GM19328 (cell line): ENCODE measurements at regions not wholly inside any gene's neighbourhood (a gene's known extent, or its start where the extent isn't known, plus 50 kb on each side); places are given as distances from the start of the nearest gene placed in this dataset.
"Not testable (repeated sequence)": the region's sequence is repeated elsewhere in the genome, so short reads cannot be mapped to it uniquely, and the experiment has no call there.

Experiments
- ATAC-seq: cut with Tn5 transposase; IDR thresholded peaks from one replicate; pipeline ENCODE4 v1.9.1; 2021; ENCODE audit warnings: mild to moderate bottlenecking, moderate library complexity; ENCODE audit not compliant: unreplicated experiment

DNA sequence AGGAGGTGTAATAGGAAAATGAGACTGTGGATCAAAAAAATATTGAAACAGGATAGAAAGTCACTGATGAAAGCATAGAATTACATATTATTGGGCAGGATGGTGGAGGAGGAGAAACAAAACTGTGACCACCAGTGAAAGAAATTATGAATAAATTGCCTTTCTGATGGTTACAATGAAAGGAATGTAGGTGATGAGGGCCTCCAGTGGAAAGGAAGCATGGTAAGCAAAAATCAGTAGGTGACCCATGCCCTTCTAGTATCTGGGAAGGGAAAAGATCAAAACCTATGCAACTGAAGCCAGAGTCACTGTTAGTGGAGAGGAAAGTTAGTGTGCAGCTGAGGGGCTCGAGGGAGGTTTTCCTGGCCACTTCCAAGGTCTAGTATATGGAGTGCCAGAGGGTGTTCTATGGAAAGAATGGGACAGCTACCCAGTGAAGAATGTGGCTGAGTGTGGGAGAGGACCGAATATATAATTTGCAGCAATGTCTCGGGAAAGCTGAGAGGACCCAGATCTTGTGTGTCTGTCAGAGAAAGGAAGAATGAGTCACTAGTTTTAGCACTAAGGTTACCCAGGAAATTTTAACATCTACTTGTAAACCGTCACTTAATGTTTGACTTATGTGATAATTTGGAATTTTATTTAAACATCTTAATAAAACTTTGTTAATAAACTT lies 146.2 kb downstream of the NFKBIZ start:
- ATAC-seq, result no peak

DNA sequence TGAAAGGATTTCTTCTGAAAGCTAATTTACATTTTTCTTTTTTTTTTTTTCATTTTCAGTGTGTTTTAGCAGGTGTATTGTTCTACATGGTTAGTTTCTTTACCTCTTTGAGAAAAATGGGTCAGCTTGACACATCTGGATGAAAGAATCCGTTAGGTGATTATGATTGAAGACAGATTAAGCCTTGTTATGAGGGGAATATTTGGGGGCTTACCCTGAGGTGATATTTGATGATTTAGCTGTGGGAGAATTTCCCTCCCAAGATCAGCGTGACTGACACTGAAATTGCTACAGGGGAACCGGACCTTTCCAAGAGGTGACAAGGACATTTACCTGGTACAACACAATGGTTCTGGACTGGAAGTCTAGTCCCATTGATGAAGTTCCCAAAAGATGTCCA lies 147.5 kb downstream of the NFKBIZ start:
- ATAC-seq, result no peak

DNA sequence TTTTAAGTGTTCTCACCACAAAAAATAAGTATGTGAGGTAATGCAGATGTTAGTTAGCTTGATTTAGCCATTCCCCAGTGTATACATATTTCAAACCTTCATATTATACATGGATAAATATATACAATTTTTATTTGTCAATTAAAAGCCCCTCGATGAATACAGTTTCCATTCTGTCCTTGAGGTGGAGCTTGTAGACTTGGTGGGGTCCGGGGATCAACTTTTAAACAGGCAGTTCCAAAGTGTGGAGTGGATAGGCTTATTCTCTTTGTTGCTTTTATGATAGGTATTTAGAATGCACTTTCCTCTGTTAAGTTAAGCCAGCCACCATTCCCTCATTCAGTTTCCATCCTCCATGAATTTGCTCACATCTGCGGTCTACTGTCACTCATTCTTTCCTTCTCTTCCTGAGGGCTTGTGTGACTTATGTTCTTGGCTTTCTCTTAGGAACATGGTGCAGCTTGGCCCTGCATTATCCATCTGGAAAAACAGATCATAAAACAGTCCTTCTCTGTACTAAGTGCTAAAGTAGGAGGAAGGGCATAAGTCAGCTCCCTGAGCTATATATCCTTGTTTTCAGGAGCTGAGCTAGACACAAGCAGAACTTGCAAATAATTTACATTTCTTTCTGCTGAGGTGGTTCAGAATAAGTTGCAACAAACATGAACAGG lies 149.1 kb downstream of the NFKBIZ start:
- no peak for ATAC-seq

DNA sequence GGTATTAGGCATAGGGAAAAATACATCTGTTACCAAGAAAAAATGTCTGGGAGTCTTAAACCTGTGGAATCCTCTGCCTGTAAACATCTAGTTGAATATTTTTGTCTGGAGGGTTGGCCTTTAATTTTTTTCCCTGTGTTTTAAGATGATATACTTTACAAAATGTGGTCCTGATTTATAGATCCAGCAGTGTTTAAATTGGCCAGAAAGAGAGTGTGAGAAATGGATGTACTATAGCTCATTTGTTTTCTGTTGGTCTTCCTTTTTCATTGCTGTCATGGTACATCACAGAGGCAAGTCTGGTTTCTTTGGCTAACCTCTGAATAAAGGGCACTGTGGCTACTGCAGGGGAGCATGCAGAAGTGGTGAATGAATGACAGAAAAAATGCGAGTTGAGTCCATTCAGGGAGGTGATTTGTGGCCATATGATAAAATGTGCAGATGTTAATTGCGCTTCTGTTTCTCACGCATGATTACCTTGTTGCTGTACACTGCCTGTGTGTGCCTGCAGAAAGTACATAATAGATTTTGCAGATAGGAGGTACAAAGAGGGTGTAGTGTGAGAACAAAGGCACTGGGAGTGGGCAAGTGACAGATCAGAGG lies 150.0 kb downstream of the NFKBIZ start:
- no peak for ATAC-seq

DNA sequence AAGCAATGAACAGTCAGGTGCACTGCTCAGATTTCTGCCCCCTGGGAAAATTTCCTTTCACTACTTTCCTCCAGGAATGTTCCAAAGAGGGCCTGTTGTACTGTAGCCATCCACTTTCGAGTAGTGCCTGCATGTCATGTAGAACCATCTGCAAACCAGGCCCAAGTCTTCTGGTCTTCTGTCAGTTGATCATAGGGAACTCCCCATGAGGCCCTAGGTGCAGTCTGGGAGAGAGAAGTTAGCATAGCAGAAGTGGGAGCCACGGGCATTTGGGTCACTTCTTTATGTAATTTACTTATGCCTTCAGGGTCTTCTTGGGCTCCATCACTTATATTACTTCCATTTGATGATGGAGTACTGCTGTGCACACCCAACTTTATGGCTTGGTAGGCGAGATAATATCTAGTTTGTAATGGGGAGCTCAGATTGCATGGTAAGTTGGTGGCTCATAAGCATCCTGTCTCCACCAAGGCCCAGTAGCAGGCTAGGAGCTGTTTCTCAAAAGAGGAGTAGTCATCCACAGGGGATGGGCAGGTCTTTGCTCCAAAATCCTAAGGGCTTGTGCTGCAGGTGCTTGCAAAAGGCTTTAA lies 151.4 kb downstream of the NFKBIZ start:
- no peak for ATAC-seq

DNA sequence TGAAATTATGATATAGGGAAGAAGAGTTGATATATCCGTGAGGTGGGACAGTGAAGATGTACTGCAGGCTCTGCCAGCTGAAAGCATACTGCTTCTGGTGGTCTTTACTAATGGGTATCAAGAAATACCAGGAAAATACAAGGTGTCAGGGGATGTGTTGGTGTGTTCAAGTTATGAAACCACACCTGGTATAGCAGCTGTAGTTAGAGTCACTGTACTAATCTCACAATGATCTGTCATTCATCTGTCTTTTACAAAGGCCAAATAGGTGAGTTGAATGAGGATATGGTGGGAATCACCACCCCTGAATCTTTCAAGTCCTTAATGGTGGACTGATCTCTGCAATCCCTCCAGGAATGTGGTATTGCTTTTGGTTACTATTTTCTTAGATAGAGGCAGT lies 152.7 kb downstream of the NFKBIZ start:
- no peak for ATAC-seq

DNA sequence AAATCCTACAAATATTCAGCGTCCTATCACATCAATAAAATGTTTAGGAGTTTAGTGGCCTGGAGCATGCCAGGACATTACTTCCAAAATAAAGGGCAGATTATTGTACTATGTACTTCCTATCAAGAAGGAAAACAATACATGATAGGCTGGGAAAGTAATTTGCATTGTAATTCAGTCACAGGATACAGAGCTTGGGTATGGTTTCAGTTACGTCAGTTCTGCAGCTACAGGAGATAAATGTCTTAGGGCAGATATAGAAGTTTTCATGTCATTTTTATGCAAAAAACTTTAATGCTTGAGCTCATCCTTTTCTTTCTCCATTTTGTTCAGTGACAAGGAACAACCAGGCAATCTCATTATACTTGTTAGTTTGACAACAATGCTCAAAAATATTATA lies 155.2 kb downstream of the NFKBIZ start:
- no peak for ATAC-seq

DNA sequence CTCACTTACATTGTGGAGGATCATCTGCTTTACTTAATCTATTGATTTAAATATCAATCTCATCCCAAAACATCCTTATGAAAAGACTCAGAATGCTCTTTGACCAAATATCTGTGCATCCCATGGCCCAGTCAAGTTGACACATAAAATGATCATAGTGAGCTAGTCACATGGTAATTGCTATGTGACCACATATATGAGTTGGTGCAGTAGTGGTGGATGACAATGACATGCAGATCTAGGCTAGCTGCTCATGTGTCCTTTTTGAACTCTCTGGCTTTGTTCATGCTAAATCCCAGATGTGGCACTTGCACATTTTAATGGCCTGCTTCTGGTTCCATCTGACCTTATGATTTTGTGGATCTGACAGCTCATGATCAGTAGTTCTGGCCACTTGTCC lies 156.2 kb downstream of the NFKBIZ start:
- ATAC-seq, result no peak

DNA sequence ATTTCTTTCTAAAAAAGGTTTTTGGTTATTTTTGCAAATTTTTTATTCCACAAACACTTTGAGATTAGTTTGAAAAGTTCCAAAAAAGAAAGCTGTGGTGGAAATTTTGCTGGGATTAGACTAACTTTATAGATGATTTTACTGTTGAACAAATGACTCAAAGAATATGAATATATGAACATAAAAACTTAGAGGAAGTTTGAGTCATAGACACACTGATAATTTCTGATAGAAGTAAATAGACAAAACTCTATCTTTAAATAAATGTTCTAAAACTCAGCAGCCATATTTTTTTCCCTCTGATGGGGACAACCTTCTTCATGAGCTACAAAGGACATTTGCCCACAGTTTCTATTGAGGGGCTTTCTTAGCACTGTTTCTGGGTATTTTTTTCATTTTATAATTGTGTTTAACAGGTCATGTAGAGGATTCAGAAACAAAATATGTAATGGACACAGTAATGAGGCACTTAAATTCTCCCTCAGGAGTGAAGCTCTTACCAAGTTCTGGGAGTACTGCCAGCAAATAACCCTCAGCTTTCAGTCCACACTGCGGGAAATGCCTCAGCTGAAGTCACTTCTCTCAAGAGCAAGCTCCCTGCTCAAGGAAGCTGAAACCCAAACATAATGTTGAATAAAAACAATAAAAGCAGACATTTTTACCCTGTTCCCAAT lies 157.6 kb downstream of the NFKBIZ start:
- no peak for ATAC-seq

DNA sequence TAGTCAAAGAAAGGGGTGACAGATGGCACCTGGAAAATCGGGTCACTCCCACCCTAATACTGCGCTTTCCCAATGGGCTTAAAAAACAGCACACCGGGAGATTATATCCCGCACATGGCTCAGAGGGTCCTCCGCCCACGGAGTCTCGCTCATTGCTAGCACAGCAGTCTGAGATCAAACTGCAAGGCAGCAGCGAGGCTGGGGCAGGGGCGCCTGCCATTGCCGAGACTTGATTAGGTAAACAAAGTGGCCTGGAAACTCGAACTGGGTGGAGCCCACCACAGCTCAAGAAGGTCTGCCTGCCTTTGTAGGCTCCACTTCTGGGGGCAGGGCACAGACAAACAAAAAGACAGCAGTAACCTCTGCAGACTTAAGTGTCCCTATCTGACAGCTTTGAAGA lies 159.1 kb downstream of the NFKBIZ start:
- ATAC-seq, result not testable (repeated sequence)

DNA sequence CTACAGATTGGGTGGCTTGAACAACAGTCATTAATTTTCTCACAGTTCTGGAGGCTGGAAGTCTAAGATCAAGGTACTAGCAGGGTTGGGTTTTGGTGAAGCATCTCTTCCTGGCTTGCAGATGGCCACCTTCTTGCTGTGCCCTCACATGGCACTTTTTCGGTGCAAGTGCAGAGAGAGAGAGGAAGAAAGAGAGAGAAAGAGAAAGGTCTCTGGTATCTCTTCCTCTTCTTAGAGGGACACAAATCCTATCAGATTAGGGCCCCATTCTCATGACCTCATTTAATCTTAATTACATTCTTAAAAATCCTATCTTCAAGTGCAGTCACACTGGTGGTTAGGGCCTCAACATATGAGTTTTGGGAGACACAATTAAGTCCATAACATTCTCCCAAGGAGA lies 167.1 kb downstream of the NFKBIZ start:
- no peak for ATAC-seq

DNA sequence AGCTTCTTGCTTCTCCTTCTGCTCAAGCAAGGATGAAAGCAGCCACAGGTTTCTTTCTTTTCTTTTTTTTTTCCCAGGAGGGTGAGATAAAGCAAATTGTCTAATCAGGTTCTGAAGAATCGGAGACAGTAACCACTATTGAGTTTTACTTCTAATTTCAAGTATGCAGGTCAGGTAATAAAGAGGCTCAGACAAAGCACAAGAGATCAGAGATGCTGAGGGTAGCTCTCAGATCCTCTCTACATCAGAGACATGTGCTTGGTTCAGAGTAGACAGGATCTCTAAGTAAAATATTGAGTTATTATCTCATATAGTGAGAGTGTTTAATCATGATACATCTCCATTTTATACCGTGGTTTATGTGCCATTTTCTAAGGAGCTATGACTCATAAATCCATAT lies 168.5 kb downstream of the NFKBIZ start:
- ATAC-seq, result no peak

DNA sequence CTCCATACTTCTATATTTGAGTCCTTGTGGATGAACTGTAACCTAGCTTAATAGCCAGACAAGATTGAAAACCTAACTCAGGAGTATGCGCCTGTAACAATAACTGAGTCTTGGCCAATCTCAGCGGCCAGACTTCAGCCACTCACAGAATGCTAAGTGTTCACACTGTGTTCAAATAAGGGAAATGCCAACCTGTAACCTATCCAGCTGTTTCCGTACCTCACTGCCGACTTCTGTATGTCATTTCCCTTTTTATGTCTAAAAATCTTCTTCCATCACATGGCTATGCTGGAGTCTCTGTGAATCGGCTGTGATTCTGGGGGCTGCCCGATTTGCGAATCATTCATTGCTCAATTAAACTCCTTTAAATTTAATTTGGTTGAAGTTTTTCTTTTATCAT lies 169.2 kb downstream of the NFKBIZ start:
- ATAC-seq, result no peak

DNA sequence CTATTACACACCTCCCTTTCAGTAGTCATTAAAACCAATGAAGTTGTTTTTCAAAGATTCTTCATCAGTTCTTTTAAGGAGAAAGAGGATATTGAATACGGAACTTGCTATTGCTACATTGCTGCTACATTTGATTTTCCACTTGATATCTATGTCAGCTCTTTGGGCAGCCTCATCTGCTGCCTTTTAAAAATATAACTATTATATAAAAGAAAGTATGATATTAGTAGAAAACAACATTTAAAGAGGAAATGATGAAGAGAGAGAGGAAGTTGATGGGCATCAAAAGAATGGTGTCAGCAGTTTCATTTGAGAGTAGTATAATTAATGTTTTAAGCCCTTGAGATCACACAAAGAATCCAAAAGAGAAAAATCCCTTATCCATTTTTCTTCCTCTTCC lies 171.4 kb downstream of the NFKBIZ start:
- ATAC-seq, result no peak

DNA sequence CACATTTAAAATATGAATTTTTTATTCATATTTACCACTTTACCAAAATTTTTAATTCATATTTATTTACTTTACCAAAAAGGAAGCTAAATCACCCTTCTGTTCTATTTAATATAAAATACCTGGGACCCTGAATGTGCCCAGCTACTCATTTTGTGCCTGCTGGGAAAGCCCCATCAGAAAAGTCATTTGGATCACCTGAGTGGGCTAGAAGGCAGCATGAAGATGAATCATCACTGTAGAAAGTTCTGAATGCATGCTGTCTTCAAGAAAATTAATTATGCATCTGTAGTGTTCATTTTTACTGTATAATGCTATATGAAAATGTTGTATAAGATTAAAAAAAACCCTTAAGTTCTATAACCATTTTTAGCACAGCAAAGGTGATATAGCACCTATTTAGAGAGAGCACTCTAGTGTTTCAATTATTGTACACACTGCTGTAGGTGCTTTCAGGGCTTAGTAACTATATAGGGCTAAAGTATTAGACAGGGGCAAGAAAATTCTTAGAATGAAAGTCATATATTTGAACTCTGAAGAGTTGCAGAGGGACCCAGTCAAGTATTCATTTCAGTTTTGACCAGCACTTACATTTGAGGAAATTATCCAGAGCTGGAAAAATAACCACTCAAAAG lies 175.1 kb downstream of the NFKBIZ start:
- no peak for ATAC-seq

DNA sequence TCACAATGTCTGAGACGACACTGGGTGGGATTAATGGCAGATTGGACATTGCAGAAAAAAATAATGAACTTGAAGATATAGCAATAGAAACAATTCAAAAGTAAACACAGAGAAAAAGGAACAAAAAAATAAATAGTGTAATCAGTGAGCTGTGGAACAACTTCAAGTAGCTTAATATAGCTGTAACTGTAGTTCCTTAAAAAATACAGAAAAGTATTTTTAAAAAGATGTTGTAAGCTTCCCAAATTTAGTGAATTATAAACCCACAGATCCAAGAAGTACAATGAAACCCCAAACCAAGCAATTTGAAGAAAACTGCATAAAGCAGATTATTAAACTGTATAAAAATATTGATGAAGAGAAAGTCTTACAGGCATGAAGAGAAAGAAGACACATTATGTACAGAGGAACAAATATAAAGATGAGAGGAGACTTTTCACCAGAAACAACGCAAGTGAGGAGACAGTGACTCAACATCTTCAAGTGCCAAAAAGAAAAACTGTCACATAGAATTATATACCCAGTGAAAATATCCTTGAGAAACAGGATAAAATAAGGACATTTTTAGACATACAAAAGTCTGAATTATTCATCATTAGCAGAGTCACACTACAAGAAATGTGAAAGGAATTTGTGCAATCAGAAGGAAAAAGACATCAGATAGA lies 176.4 kb downstream of the NFKBIZ start:
- no peak for ATAC-seq

DNA sequence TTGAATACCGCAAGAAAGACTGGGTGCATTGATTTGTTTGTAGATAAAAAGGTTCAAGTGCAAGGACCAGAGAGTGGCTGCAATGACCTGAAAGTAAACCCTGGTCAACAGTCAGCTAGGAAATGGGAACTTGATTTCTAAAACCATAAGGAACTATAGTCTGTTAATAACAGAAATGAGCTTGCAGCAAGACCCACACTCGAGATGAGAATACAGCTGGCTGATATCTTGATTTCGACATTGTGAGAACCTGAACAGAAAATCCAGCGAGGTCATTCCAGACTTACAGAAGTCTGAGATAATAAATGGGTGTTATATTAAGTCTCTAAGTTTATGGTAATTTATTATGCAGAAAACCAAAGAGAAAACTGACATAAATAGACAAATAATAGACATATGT lies 177.3 kb downstream of the NFKBIZ start:
- no peak for ATAC-seq

DNA sequence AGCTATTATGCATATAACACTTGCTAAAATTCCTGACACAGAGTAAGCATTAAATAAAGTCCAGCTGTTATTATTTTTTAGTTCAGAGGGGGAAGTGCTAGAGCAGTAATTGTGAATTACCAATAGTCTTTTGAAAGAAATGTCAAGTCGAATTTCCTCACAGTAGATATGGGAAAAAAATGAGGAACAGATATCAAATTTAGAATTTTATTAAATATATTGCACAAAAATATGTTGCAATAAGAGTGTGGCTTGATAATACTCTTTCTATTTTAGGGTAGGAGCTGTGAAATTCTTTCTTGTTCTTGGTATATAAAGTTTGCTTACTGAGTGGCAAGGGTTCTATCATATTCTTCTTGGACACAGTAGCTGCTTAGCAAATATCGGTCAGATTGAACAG lies 181.3 kb downstream of the NFKBIZ start:
- no peak for ATAC-seq

DNA sequence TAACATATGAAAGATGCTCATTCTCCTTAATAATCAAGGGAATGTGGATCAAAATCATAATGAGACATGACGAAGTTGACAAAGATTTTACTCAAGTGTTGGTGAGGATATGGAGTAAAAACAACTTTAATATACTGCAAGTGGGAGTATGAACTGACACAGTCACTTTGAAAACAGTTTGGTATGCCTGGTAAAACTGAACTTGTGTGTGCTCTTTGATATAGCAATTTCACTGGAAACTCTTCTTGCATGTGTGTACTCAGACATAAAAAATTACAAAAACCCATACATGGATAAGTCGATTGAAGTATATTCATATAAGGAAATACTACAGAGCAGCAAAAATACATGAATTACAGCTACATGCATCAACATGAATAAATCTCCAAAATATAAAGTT lies 182.5 kb downstream of the NFKBIZ start:
- ATAC-seq, result no peak

DNA sequence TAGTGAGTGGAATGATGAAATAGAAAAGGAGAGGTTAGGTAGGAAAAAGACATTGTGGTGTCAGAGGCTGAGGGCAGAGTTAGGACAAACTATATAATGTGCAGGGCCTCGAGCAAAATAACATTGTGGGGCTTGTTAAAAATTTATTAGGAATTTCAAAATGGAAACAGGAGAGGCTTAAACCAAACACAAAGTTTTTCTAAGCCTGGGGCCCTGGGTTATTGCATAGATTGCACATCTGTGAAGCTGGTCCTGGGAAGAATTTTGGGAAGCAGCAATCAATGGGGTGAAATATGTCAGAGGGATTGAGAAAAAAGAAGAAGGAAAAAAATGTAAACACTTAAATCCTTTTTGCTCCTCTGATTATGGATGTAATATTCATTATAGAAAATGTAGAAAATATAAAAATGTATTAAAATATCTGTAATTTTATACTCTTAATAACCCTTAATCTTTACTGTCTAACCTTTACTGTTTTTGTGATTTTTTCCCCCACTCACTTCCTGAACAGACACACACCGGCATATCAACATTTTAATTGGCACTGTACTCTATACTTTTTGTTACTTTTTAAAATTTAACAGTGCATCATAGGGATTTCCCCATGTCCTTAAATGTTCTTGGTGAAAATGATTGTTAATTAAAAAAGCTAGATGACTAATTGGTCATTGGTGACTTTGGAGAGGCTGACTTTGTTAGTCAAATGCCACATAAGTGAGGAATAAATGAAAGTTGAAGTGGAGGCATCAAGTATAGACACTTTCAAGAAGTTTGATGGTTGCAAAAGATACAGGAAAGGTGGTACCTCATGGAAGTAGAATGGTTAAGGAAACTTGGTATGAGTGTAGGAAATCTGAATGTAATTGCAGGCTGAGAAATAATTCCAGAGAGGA lies 183.4 kb downstream of the NFKBIZ start:
- ATAC-seq, result no peak
